Fibroblast of mammary gland (primary cell): ENCODE measurements at regions not wholly inside any gene's neighbourhood (a gene's known extent, or its start where the extent isn't known, plus 50 kb on each side); places are given as distances from the start of the nearest gene placed in this dataset.

Experiments
- DNase-seq: peaks from one replicate; pipeline ENCODE4 v3.0.0-alpha.2; 2010; ENCODE audit warnings: low read depth
- H3K4me3 ChIP-seq: 2 replicates; pipeline ENCODE4 v1.5.1; 2011; ENCODE audit warnings: low read depth, mild to moderate bottlenecking, low read length, moderate library complexity; ENCODE audit not compliant: control insufficient read depth
- CTCF ChIP-seq: conservative IDR thresholded peaks from 2 replicates; pipeline ENCODE4 v1.5.1; 2011; ENCODE audit warnings: low read depth, low read length, inconsistent platforms; ENCODE audit not compliant: control insufficient read depth, insufficient read depth

DNA sequence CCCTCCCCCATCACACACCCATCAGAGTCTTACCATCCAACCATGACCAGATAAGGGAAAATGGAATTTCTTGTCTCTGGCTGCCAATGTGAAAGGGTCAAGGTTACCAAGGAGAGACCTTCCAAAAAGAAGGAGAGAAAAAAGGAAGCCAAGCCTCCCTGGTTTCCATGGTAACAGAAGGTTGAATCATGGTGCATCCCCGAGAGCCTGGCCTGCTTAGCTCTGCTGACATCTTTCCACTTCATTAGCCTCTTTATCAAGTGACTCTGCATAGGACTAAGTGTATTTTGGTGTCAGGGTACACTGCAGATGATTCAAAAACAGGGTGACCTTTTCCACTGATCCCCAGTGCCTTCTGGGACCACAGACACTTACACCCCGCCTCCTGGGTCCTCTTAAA lies 225.7 kb upstream of the PPP2R3A start:
- no peak overlapping the region for H3K4me3 ChIP-seq
- DNase-seq: peak; percentile 5
- TF ChIP-seq CTCF: no peak

GRCh38 chr3:135740211-135740610 lies 225.3 kb upstream of the PPP2R3A start:
- DNase-seq: no peak
- H3K4me3 ChIP-seq: no peak overlapping the region
- no peak for TF ChIP-seq CTCF

DNA sequence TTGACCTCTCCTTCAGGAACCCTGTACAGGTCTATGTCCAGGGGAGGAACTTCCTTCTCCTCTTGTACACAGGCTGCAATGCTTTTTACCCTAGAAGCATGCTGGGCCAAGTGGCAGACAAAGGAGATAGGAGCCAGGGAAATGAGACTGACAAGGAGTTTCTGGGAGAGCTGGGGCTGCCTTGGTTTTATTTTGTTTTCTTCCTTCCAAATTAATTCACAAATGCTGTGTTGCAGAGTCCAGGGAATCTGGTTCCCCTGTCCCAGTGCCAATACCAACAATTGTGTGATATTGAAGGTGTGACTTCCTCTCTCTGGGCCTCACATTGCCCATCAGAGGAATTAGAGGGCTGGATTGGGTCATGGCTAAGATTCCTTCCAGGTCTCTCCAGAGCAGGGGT lies 224.8 kb upstream of the PPP2R3A start:
- no peak overlapping the region for H3K4me3 ChIP-seq
- no peak for TF ChIP-seq CTCF
- DNase-seq: no peak

DNA sequence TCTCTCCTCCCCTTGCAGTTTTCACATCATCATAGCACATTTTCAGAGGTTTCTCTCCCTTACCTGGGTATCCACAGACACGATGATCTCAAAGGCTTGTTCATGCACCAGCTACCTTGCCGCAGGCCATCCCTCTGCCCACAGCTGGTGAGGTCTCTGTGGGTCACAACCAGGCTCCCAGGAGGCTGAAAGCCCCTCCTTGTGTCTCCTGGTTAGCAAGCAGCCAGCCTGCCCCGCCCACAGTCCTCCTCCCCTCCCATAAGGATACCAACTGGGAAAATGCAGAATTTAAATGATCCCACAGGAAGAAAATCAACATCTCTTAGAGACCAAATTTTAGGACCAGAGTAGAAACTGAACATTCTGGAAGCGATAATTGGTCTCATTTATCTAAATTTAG lies 213.5 kb upstream of the PPP2R3A start:
- DNase-seq: no peak
- no peak for TF ChIP-seq CTCF
- no peak overlapping the region for H3K4me3 ChIP-seq

DNA sequence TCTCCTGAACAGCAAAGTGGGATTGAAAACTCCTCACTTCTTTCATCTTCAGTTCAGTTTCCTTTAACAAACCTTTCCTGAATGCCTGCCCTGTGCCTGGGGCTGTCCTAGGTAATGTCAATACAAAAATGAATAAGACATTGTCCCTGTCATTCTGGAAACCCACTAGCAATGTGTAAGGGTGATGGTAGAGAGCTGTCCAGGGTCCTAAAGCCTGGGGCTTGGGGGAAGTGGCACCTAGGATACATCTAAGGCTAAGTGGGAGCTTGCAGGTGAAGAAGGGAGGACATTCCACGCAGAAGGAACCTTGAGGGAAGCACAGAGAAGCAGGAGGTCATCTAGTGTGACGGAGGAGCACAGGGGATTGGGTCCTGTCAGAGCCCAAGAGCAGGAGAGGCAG lies 212.7 kb upstream of the PPP2R3A start:
- no peak for DNase-seq
- TF ChIP-seq CTCF: no peak

DNA sequence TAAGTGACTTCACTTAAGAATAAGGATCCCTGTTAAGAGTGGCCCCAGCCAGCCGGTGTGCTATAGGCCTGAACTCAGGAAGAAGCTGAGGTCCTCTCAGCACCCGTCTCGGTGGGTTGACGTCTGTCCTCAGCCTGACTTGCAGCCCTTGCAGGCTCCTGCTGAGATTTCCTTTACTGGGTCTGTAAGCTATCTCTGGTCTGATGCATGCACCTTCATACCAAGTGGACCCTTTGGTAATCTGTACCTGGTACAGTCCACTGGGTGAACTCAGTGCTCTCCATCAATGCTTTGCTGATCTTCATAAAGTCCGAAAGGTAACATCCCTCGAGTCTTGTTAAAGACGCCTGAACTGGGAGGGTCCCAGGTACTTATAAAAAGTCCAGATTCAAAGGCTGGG lies 212.0 kb upstream of the PPP2R3A start:
- no peak overlapping the region for H3K4me3 ChIP-seq
- TF ChIP-seq CTCF: no peak
- DNase-seq: no peak

More for the DNA sequence above, 212.7 kb upstream of the PPP2R3A start:
- no peak overlapping the region for H3K4me3 ChIP-seq

DNA sequence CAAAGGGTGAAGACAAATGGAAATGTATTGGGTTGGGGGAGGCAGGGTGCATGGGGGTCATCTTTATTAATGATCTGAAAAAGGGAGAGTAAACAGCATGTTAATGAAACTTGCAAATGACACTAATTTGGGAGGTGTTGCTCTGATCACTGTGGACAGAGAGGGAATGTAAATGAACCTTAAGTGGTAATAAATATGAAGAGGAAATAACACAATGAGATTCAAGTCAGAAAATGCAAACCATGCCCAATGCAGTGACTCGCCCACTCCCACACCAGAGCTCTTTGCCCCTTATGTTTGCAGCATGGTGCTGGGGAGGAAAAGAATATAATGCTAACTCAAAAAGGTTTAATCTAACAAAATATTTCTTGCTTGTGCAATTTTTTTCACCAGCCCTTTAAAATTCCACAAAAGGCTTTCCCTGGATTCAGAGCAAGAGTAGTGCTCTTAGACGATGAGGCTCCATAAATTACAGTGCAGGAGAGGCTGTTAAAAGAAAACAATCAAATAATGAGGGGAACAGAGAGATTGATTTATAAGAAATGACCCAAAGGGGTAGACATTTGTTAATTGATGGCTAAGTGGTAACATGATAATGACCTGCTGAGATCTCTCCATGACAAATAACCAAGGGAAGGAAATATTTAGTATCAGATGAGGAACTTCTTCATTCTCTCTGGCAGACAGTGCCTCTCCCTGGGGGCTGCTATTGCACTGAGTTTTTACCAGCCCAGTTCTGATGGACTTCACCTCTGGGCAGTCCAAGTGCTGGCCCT lies 210.0 kb upstream of the PPP2R3A start:
- TF ChIP-seq CTCF: no peak
- H3K4me3 ChIP-seq: no peak overlapping the region
- DNase-seq: no peak
